ENCODE measurements at regions not wholly inside any gene's neighbourhood (a gene's known extent, or its start where the extent isn't known, plus 50 kb on each side); places are given as distances from the start of the nearest gene placed in this dataset.
A peak's percentile ranks its signal among the peaks of the same experiment; 100 is the strongest.

DNA sequence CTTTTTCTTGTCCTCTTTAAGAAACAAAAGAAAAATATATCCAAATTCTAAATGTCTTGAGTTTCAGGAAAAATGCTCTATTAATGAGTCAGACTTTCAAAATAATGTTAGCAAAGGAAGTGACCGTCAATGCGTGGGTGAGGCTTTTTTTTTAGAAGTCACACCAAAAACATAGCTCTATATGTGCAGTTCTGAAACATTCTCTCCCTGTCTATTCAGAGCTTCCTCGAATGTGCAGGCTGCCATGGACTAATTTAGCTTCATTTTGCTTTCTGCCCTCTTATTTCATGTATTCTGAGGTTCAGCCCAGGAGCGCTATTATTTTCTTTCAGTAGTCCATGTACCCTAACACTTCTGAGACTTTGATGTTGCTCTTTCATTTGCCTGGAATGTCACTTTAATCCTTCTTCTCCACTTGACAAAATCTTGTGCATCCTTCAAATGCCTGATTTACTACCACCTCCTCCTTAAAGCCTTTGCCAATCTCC, 72.5 kb upstream of the RASA1 start:
- Mint-ChIP-seq H3K27me3 (ENCODE audit: low read depth in 3 of 3) (peaks cover 0 to 5% (median 0%) of the 10 kb centered on the region in 3 donors), H3K36me3 (no peaks in the 10 kb centered on the region), H3K9me3 (peaks cover 0 to 2% (median 0%) of the 10 kb centered on the region in 7 donors), H3K4me3 (no peak overlapping the region), H3K4me1 (peaks cover 8% of the 10 kb centered on the region), H3K27ac (no peak overlapping the region)
- intact Hi-C loops (cut with micrococcal nuclease), result no loop called here
- H3K9me3 ChIP-seq (replicated peaks in 1 of 2; ENCODE audit: control insufficient read depth in 1 of 2, insufficient read depth in 1 of 2, low read length in 2 of 2), result no peaks in the 10 kb centered on the region
- no peak overlapping the region for H3K4me2 ChIP-seq (replicated peaks; ENCODE audit: extremely low read depth, low read length, poor library complexity, severe bottlenecking)
- H3K4me3 ChIP-seq (replicated peaks in 1 of 3; ENCODE audit: low read depth in 2 of 3, low read length in 3 of 3), result no peak overlapping the region
- H4K20me1 ChIP-seq (ENCODE audit: insufficient read depth, low read length), result no peaks in the 10 kb centered on the region
- peak overlapping the region; percentile 15 for H2AFZ ChIP-seq (ENCODE audit: insufficient read depth, low read depth, low read length, poor library complexity, severe bottlenecking)
- no peaks in the 10 kb centered on the region for H3K27me3 ChIP-seq (ENCODE audit: control insufficient read depth in 2 of 2, insufficient read depth in 2 of 2, low read length in 2 of 2)
- H3K4me1 ChIP-seq (ENCODE audit: control insufficient read depth in 1 of 2, insufficient read depth in 2 of 2, low read length in 2 of 2), result no peaks in the 10 kb centered on the region
- H3K79me2 ChIP-seq (ENCODE audit: insufficient read depth, low read length), result no peaks in the 10 kb centered on the region
- TF ChIP-seq, protein P1, sequence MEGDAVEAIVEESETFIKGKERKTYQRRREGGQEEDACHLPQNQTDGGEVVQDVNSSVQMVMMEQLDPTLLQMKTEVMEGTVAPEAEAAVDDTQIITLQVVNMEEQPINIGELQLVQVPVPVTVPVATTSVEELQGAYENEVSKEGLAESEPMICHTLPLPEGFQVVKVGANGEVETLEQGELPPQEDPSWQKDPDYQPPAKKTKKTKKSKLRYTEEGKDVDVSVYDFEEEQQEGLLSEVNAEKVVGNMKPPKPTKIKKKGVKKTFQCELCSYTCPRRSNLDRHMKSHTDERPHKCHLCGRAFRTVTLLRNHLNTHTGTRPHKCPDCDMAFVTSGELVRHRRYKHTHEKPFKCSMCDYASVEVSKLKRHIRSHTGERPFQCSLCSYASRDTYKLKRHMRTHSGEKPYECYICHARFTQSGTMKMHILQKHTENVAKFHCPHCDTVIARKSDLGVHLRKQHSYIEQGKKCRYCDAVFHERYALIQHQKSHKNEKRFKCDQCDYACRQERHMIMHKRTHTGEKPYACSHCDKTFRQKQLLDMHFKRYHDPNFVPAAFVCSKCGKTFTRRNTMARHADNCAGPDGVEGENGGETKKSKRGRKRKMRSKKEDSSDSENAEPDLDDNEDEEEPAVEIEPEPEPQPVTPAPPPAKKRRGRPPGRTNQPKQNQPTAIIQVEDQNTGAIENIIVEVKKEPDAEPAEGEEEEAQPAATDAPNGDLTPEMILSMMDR (IDR thresholded peaks at IDR 0.05), result no peak
- H3K9ac ChIP-seq (ENCODE audit: insufficient read depth, low read length, poor library complexity, severe bottlenecking), result no peak overlapping the region
- no peaks in the 10 kb centered on the region for H3K36me3 ChIP-seq (replicated peaks in 1 of 2; ENCODE audit: control insufficient read depth in 1 of 2, insufficient read depth in 2 of 2, low read length in 2 of 2)
- H3K27ac ChIP-seq (ENCODE audit: low read depth in 1 of 2, low read length in 2 of 2), result no peak overlapping the region
- DNase-seq, result no peak
- WGBS (ENCODE audit: insufficient coverage), result 42% methylated on average over 3 of the region's 4 CpGs

DNA sequence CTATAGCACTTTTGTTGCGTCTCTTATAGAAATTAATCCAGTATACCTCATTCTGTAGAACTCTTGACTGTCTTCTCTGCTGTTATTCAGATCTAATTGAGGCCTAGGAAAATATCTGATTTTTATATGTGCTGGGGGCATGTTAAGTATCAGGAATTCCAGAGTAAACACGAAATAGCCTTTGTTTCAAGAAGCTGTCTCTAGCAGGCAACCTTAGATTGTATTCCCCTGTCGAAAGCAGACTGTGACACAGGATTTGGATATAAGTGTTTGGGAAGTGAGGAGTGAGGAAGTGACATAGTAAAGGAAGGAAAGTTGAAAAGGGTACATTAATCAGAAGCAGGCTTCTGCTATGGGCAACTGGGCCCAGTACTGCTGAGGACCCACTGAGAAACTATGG, 72.1 kb upstream of the RASA1 start:
- Histone ChIP-seq H4K20me1 (ENCODE audit: insufficient read depth, low read length) (no peaks in the 10 kb centered on the region), H3K27ac (ENCODE audit: low read depth in 1 of 2, low read length in 2 of 2) (no peak overlapping the region), H3K4me1 (ENCODE audit: control insufficient read depth in 1 of 2, insufficient read depth in 2 of 2, low read length in 2 of 2) (no peaks in the 10 kb centered on the region), H3K36me3 (replicated peaks in 1 of 2; ENCODE audit: control insufficient read depth in 1 of 2, insufficient read depth in 2 of 2, low read length in 2 of 2) (no peaks in the 10 kb centered on the region), H3K9me3 (replicated peaks in 1 of 2; ENCODE audit: control insufficient read depth in 1 of 2, insufficient read depth in 1 of 2, low read length in 2 of 2) (no peaks in the 10 kb centered on the region), H3K79me2 (ENCODE audit: insufficient read depth, low read length) (no peaks in the 10 kb centered on the region), H3K9ac (ENCODE audit: insufficient read depth, low read length, poor library complexity, severe bottlenecking) (no peak overlapping the region), H2AFZ (ENCODE audit: insufficient read depth, low read depth, low read length, poor library complexity, severe bottlenecking) (peak overlapping the region; percentile 15), H3K4me3 (replicated peaks in 1 of 3; ENCODE audit: low read depth in 2 of 3, low read length in 3 of 3) (no peak overlapping the region), H3K4me2 (replicated peaks; ENCODE audit: extremely low read depth, low read length, poor library complexity, severe bottlenecking) (no peak overlapping the region), H3K27me3 (ENCODE audit: control insufficient read depth in 2 of 2, insufficient read depth in 2 of 2, low read length in 2 of 2) (no peaks in the 10 kb centered on the region)
- intact Hi-C loops (cut with micrococcal nuclease), result no loop called here
- Mint-ChIP-seq H3K36me3 (no peaks in the 10 kb centered on the region), H3K27ac (no peak overlapping the region), H3K4me1 (peaks cover 8% of the 10 kb centered on the region), H3K4me3 (no peak overlapping the region), H3K9me3 (peaks cover 0 to 2% (median 0%) of the 10 kb centered on the region in 7 donors), H3K27me3 (ENCODE audit: low read depth in 3 of 3) (peaks cover 0 to 5% (median 0%) of the 10 kb centered on the region in 3 donors)
- WGBS (ENCODE audit: insufficient coverage), result 82% methylated on average over 2 of the region's 3 CpGs
- TF ChIP-seq, protein P1 (IDR thresholded peaks at IDR 0.05), result no peak
- no peak for DNase-seq

Data from CD14-positive monocyte (primary cell).